Ishikawa (cell line): ENCODE measurements at regions not wholly inside any gene's neighbourhood (a gene's known extent, or its start where the extent isn't known, plus 50 kb on each side); places are given as distances from the start of the nearest gene placed in this dataset.

ENCODE experiments used
- EP300 ChIP-seq: IDR thresholded peaks from 2 replicates; pipeline ENCODE4 v1.6.1; 2012; ENCODE audit warnings: borderline replicate concordance
- MAX ChIP-seq: IDR thresholded peaks from 2 replicates; pipeline ENCODE4 v1.6.1; 2012
- NFIC ChIP-seq: IDR thresholded peaks from 2 replicates; pipeline ENCODE4 v1.6.1; 2012
- REST ChIP-seq: IDR thresholded peaks from 2 replicates; pipeline ENCODE4 v1.6.1; 2012; ENCODE audit warnings: low read depth, mild to moderate bottlenecking
- TAF1 ChIP-seq: IDR thresholded peaks from 2 replicates; pipeline ENCODE4 v1.6.1; 2012; ENCODE audit warnings: low read depth, mild to moderate bottlenecking
- TCF12 ChIP-seq: IDR thresholded peaks from 2 replicates; pipeline ENCODE4 v1.6.1; 2012; ENCODE audit warnings: low read depth
- YY1 ChIP-seq: IDR thresholded peaks from 2 replicates; pipeline ENCODE4 v1.6.1; 2012; ENCODE audit warnings: low read depth

- TF ChIP-seq YY1, result no peak
- TF ChIP-seq REST, result no peak
- no peak for TF ChIP-seq TCF12
- no peak for TF ChIP-seq MAX
- TF ChIP-seq TAF1, result no peak
- no peak for TF ChIP-seq NFIC
- no peak for TF ChIP-seq EP300
Measured at GRCh38 chrX:117532339-117532738, 584.3 kb downstream of the KLHL13 start.
